ENCODE measurements at regions not wholly inside any gene's neighbourhood (a gene's known extent, or its start where the extent isn't known, plus 50 kb on each side); places are given as distances from the start of the nearest gene placed in this dataset.

DNA sequence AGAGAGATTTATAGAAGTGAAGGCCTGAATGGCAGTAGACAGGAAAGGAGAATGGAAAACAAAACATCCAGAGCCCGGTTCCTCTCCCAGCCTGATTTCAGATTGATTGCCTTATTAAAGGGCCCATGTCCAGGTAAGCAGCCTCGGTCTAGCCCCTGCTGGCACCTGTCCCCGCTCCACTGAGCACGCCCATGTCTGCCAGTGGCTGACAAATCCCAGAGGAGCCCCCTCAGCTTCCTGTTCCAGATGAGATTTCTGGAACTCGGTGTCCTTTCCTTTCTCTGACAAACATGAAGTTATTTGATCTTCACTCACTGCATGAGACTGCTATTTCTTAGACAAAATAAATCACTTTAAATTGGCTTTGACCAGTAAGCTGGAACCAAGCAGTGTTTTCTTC is 187.0 kb upstream of the ADCY2 start:
- H3K9me3 ChIP-seq = no peaks in the 10 kb centered on the region
- H3K4me1 ChIP-seq = peaks cover 0 to 19% of the 10 kb centered on the region in 2 donors
- WGBS, 2 donors = 3 to 6% methylated on average over 5 of the region's 5 CpGs
- H3K36me3 ChIP-seq = no peaks in the 10 kb centered on the region
- peak; percentile 16 to 31 for DNase-seq
- H3K27me3 ChIP-seq = no peaks in the 10 kb centered on the region
- peak overlapping the region in 1 of 3 donors; percentile 34 for H3K27ac ChIP-seq
- TF ChIP-seq, protein P1, sequence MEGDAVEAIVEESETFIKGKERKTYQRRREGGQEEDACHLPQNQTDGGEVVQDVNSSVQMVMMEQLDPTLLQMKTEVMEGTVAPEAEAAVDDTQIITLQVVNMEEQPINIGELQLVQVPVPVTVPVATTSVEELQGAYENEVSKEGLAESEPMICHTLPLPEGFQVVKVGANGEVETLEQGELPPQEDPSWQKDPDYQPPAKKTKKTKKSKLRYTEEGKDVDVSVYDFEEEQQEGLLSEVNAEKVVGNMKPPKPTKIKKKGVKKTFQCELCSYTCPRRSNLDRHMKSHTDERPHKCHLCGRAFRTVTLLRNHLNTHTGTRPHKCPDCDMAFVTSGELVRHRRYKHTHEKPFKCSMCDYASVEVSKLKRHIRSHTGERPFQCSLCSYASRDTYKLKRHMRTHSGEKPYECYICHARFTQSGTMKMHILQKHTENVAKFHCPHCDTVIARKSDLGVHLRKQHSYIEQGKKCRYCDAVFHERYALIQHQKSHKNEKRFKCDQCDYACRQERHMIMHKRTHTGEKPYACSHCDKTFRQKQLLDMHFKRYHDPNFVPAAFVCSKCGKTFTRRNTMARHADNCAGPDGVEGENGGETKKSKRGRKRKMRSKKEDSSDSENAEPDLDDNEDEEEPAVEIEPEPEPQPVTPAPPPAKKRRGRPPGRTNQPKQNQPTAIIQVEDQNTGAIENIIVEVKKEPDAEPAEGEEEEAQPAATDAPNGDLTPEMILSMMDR (IDR thresholded peaks at IDR 0.05) = no peak
- no peak for TF ChIP-seq POLR2A (IDR thresholded peaks at IDR 0.05)
- intact Hi-C loops (cut with DNase I) = no loop called here
- H3K4me3 ChIP-seq (replicated peaks in 1 of 3) = no peak overlapping the region

DNA sequence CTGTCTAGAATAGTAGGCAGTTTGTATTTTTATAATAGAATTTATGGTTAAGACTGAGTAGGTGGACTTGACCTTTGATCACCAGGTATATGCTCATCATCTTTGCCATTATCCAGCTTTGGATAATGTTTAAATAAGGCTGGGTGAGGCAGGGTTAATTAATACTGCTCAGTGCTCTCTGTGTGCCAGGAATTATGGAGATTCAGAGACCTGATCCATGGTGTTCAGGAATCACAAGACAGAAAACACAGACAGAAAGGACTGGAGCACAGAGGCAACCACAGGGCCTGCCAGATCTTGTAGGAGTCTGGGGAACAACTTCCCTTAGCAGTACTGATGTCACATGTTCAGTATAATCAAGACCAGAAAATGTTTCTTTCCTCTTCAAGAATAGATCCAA is 186.3 kb upstream of the ADCY2 start:
- H3K9me3 ChIP-seq = no peaks in the 10 kb centered on the region
- no peaks in the 10 kb centered on the region for H3K36me3 ChIP-seq
- intact Hi-C loops (cut with DNase I) = no loop called here
- peaks cover 0 to 19% of the 10 kb centered on the region in 2 donors for H3K4me1 ChIP-seq
- H3K27me3 ChIP-seq = no peaks in the 10 kb centered on the region
- TF ChIP-seq, protein P1 (IDR thresholded peaks at IDR 0.05) = no peak
- TF ChIP-seq POLR2A (IDR thresholded peaks at IDR 0.05) = no peak
- no peak overlapping the region for H3K4me3 ChIP-seq (replicated peaks in 1 of 3)
- peak in 1 of 2 donors; percentile 3 for DNase-seq
- H3K27ac ChIP-seq = peak overlapping the region in 1 of 3 donors; percentile 34

DNA sequence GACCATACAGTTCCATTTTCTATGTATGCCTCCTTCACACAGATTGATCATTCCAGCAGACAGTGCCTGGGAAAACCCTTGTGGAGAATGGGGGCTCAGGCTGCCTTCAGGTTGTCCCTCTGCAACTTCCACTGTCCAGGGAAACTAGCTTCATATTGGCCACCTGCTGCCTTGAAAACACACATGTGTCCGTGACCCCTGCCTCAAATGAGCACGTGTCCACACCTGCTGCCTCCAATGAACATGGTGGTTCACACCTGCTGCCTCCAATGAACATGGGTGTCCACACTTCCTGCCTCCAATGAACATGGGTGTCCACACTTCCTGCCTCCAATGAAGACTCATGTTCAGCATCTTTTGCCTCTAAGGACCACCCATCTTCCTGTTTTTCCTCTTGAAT is 185.4 kb upstream of the ADCY2 start:
- Histone ChIP-seq H3K9me3 (no peaks in the 10 kb centered on the region), H3K27me3 (no peaks in the 10 kb centered on the region), H3K4me1 (peaks cover 0 to 19% of the 10 kb centered on the region in 2 donors), H3K36me3 (no peaks in the 10 kb centered on the region), H3K27ac (no peak overlapping the region), H3K4me3 (replicated peaks in 1 of 3) (no peak overlapping the region)
- DNase-seq = no peak
- TF ChIP-seq, protein P1 (IDR thresholded peaks at IDR 0.05) = no peak
- TF ChIP-seq POLR2A (IDR thresholded peaks at IDR 0.05) = no peak
- WGBS, 2 donors = 72 to 97% methylated on average over 2 of the region's 2 CpGs
- intact Hi-C loops (cut with DNase I) = no loop called here

DNA sequence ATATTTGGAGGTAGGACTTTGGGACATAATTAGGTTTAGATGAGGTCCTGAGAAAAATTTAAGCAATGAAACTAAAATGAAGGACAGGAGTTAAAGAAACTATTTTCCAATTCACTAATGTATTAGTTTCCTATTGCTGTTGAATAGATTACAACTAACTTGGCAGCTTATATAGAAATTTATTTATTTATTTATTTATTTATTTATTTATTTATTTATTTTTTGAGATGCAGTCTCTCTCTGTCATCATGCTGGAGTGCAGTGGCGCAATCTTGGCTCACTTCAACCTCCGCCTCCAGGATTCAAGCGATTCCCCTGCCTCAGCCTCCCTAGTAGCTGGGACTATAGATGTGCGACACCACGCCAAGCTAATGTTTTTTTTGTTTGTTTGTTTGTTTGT is 182.4 kb upstream of the ADCY2 start:
- no peaks in the 10 kb centered on the region for H3K36me3 ChIP-seq
- 96 to 97% methylated on average over 5 of the region's 5 CpGs for WGBS, 2 donors
- DNase-seq = no peak
- no peak overlapping the region for H3K27ac ChIP-seq
- H3K27me3 ChIP-seq = no peaks in the 10 kb centered on the region
- intact Hi-C loops (cut with DNase I) = no loop called here
- peaks cover 0 to 14% of the 10 kb centered on the region in 2 donors for H3K4me1 ChIP-seq
- TF ChIP-seq POLR2A (IDR thresholded peaks at IDR 0.05) = no peak
- TF ChIP-seq, protein P1 (IDR thresholded peaks at IDR 0.05) = no peak
- no peak overlapping the region for H3K4me3 ChIP-seq (replicated peaks in 1 of 3)
- no peaks in the 10 kb centered on the region for H3K9me3 ChIP-seq

DNA sequence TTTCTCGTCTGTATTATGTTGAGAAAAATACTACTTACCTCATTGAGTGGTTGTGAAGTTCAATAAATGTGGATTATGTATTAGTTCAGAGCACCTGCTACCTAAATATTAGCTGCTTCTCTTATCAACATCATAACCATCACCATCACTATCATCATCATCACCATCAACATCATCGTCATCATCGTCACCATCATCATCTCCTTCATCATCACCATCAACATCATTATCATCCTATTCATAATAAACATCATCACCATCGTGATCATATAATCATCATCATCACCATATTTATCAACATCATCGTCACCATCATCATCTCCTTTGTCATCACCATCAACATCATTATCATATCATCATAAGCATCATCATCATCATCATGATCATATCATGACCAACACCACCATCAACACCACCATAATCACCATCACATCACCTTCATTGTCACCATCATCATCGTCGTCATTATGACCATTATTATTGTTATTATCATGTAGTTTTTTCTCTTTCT is 181.0 kb upstream of the ADCY2 start:
- TF ChIP-seq, protein P1 (IDR thresholded peaks at IDR 0.05) = no peak
- TF ChIP-seq POLR2A (IDR thresholded peaks at IDR 0.05) = no peak
- Histone ChIP-seq H3K27me3 (no peaks in the 10 kb centered on the region), H3K9me3 (no peaks in the 10 kb centered on the region), H3K4me3 (replicated peaks in 1 of 3) (no peak overlapping the region), H3K36me3 (no peaks in the 10 kb centered on the region), H3K4me1 (peaks cover 0 to 1% of the 10 kb centered on the region in 2 donors), H3K27ac (no peak overlapping the region)
- 75 to 85% methylated on average over 7 of the region's 7 CpGs for WGBS, 2 donors
- no peak for DNase-seq
- intact Hi-C loops (cut with DNase I) = no loop called here
